HG03520 (cell line): ENCODE measurements at regions not wholly inside any gene's neighbourhood (a gene's known extent, or its start where the extent isn't known, plus 50 kb on each side); places are given as distances from the start of the nearest gene placed in this dataset.
"Not testable (repeated sequence)": the region's sequence is repeated elsewhere in the genome, so short reads cannot be mapped to it uniquely, and the experiment has no call there.

Experiments used
- ATAC-seq: cut with Tn5 transposase; IDR thresholded peaks from one replicate; pipeline ENCODE4 v1.9.1; 2021; ENCODE audit warnings: mild to moderate bottlenecking, moderate library complexity; ENCODE audit not compliant: unreplicated experiment

- ATAC-seq: no peak
Measured at GRCh38 chr4:153877898-153878297, 89.0 kb upstream of the SFRP2 start.

DNA sequence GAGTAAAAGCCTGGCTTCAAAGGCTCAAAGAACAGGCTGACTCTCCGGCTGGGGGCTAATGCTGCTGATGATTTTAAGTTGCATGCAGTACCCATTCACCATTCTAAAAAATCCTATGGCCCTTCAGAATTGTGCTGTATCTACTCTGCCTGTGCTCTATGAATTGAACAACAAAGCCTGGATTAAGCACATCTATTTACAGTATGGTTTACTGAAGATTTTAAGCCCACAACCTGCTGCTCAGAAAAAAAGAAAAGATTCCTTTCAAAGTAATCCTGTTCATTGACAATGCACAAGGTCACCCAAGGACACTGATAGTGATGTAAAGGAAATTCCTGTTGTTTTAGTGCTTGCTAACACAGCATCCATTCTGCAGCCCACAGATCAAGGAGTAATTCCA is 84.9 kb upstream of the SFRP2 start:
- no peak for ATAC-seq

DNA sequence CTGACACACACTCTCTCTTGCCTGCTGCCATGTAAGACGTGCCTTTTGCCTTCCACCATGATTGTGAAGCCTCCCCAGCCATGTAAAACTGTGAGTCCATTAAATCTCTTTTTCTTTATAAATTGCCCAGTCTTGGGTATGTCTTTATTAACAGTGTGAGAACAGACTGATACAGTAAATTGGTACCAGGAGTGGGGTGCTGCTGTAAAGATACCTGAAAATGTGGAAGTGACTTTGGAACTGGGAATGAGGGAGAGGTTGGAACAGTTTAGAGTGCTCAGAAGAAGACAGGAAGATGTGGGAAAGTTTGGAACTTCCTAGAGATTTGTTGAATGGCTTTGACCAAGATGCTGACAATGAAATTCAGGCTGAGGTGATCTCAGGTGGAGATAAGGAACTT is 77.9 kb upstream of the SFRP2 start:
- ATAC-seq: not testable (repeated sequence)

DNA sequence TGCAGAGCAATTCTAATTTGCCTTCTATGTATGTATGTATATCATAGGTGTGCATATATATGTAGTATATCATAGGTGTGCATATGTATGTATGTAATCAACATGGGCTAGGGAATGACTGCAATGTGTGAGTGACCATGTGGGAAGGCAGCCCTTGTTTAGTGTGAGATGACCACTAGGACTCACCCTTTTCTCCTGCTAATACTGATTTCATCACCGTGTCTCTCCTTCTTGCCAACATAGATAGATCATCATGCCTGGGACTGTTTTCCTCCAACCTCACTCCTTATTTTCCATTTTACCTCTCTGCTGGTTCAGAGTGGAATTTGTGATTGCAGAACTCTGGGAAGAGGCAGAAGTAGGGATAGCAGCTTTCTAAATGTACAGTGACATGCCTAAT is 63.6 kb upstream of the SFRP2 start:
- no peak for ATAC-seq

DNA sequence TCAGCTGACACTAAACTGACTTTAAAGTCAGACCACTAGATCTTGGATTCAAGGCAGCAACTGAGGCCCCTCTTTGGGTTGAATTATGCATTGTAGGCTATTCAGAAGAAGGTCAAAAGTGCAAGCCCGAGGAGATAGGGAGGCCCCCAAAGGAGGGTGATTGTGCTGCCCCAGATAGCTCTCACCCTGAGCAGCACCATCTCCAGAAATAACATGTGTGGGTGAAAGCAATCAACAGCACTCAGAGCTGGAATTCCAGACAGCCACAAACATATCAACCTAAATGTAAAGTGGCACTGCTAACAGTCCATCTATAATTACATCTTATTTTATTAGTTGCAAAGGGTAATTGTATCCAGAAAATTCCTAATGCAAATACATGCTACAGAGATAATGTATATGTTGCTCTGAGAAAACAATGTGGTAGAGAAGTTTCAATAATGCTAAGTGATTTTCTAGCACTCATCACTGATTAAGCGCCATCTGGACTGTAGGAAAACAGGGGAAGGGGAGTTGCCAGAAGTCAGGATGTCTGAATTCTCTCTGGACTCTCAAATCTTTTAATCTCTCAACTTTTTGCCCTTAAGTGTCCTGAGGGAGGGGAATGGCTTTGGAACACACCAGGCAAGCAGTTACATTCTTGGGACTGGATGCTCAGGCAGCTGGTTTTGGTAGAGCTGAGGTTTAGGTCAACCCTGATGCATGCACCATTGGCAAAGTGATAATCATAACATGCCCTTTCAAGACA is 61.8 kb upstream of the SFRP2 start:
- no peak for ATAC-seq

GRCh38 chr4:153844144-153844543 is 55.3 kb upstream of the SFRP2 start:
- no peak for ATAC-seq
